Upper lobe of left lung (tissue), 6 donors: ENCODE measurements at regions not wholly inside any gene's neighbourhood (a gene's known extent, or its start where the extent isn't known, plus 50 kb on each side); places are given as distances from the start of the nearest gene placed in this dataset.

ENCODE experiments used
- ATAC-seq, 2 donors: fragments of 200-7000 bp; cut with Tn5 transposase; one replicate each; pipeline ENCODE4 v1.9.1; 2022; ENCODE audit warnings: mild to moderate bottlenecking in 2 of 2, moderate library complexity in 2 of 2; ENCODE audit not compliant: low FRiP score in 2 of 2
- DNase-seq, 2 donors: peaks; one replicate each; pipeline ENCODE4 v3.0.0-alpha.2; 2019 to 2020
- H3K27ac ChIP-seq, 4 donors: fragments of 200-600 bp; sonication (generic); one replicate each; pipeline ENCODE4 v1.5.1; 2016 to 2019
- H3K27me3 ChIP-seq, 4 donors: fragments of 200-600 bp; sonication (generic); one replicate each; pipeline ENCODE4 v1.5.1; 2017 to 2019
- H3K36me3 ChIP-seq, 4 donors: fragments of 200-600 bp; sonication (generic); one replicate each; pipeline ENCODE4 v1.5.1; 2016 to 2019
- H3K4me1 ChIP-seq, 4 donors: fragments of 200-600 bp; sonication (generic); one replicate each; pipeline ENCODE4 v1.5.1; 2018 to 2019
- H3K4me3 ChIP-seq, 4 donors: fragments of 200-600 bp; sonication (generic); one replicate each; pipeline ENCODE4 v1.5.1; 2017 to 2019; ENCODE audit warnings: mild to moderate bottlenecking in 2 of 4, moderate library complexity in 1 of 4
- H3K9me3 ChIP-seq, 4 donors: fragments of 200-600 bp; sonication (generic); one replicate each; pipeline ENCODE4 v1.5.1; 2018 to 2019
- EP300 ChIP-seq, 4 donors: sonication (generic); formaldehyde crosslinking; IDR thresholded peaks; one replicate each; pipeline ENCODE4 v1.5.1; 2017; ENCODE audit warnings: antibody characterized with exemption in 4 of 4, control low read depth in 2 of 4
- POLR2A ChIP-seq, 4 donors: fragments of 450-650 bp; IDR thresholded peaks; one replicate each; pipeline ENCODE4 v1.5.1; 2016 to 2017; ENCODE audit warnings: antibody characterized with exemption in 4 of 4, mild to moderate bottlenecking in 2 of 4
- POLR2AphosphoS5 ChIP-seq, 2 donors: sonication (generic); formaldehyde crosslinking; IDR thresholded peaks; one replicate each; pipeline ENCODE4 v1.5.1; 2017; ENCODE audit warnings: antibody characterized with exemption in 2 of 2
- WGBS, 2 donors: methylation state at CpG; one replicate each; pipeline ENCODE4 v1.1.5; 2017 to 2018; 5-methylcytosine and 5-hydroxymethylcytosine counted together
- TF ChIP-seq, protein P1 (sequence below), 6 experiments: fragments of 450-650 bp in 4 of 6; fragments of 200-600 bp in 2 of 6; sonication (generic) in 2 of 6; IDR thresholded peaks; one replicate each; pipeline ENCODE4 v1.5.1; 2016 to 2019; ENCODE audit warnings: antibody characterized with exemption in 6 of 6
- donor health status: DM: no; HTN: no; CAD: no; lungs with moderate emphysema.
- donor health status: DM: no; HTN: yes; CAD: no; lungs with severe emphysema.

DNA sequence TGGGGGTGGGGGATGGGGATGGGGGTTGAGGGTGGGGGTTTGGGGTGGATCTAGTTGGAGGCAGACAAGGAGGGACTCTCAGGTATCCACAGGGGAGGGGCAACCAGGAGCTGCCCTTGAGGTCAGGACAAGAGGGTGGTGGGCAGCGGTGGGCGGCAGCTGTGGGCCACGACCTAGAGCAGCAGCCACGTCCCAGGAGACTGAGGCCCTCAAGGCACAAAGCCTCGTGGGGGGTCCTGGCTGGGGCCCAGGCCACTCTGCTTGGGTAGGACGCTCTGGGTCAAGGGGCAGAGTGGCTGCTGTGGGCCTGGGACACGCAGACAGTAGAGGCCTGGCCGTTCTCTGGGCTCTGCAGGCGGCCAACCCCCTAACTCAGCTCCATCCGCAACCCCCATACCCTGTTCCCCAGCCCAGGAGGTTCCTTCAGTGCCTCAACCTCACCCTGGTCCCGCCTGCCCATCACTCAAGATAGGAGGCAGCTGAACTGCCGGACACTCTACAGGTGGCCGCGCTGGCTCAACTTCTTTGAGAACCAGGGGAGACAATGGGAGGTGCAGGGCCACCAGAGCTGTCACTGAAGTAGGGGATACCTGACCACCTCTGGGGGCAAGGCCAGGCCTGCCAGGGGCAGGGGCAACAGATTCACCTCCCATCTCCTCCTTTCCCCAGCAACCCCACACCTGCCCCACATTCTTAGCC is 75.6 kb downstream of the ENGASE start:
- no peak for TF ChIP-seq POLR2A (IDR thresholded peaks at IDR 0.05)
- TF ChIP-seq, protein P1, sequence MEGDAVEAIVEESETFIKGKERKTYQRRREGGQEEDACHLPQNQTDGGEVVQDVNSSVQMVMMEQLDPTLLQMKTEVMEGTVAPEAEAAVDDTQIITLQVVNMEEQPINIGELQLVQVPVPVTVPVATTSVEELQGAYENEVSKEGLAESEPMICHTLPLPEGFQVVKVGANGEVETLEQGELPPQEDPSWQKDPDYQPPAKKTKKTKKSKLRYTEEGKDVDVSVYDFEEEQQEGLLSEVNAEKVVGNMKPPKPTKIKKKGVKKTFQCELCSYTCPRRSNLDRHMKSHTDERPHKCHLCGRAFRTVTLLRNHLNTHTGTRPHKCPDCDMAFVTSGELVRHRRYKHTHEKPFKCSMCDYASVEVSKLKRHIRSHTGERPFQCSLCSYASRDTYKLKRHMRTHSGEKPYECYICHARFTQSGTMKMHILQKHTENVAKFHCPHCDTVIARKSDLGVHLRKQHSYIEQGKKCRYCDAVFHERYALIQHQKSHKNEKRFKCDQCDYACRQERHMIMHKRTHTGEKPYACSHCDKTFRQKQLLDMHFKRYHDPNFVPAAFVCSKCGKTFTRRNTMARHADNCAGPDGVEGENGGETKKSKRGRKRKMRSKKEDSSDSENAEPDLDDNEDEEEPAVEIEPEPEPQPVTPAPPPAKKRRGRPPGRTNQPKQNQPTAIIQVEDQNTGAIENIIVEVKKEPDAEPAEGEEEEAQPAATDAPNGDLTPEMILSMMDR (IDR thresholded peaks at IDR 0.05) = no peak
- TF ChIP-seq POLR2AphosphoS5 (IDR thresholded peaks at IDR 0.05) = no peak
- TF ChIP-seq EP300 (IDR thresholded peaks at IDR 0.05) = no peak
- peaks cover 0 to 16% (median 0%) of the 10 kb centered on the region in 4 donors for H3K27me3 ChIP-seq
- ATAC-seq = no peak
- DNase-seq = peak in 1 of 2 donors; percentile 49
- no peaks in the 10 kb centered on the region for H3K9me3 ChIP-seq
- peaks cover 0 to 3% (median 0%) of the 10 kb centered on the region in 4 donors for H3K4me1 ChIP-seq
- 58 to 68% methylated on average over 10 to 14 of the region's 14 CpGs for WGBS, 2 donors
- no peak overlapping the region for H3K27ac ChIP-seq
- H3K36me3 ChIP-seq = no peaks in the 10 kb centered on the region
- no peak overlapping the region for H3K4me3 ChIP-seq

DNA sequence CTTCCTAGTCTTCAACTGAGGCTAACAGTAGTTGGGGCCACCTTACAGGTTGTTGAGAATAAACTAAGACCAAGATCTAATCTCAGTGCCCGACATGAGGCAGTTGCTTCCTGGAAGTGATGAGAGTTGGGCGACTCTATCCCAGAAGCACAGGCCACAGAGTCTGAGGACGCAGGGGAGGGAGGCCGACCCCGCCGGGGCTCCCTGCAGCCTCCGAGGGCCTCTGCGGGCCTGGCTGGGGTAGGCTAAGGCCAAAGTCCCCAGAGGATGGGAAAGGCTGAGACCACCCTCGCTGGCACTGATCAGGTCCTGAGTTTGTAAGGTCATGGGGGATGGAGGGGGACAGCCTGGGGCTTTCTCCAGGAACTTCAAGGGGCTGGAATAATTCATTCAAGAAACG is 74.0 kb downstream of the ENGASE start:
- no peak overlapping the region for H3K4me3 ChIP-seq
- H3K9me3 ChIP-seq = no peaks in the 10 kb centered on the region
- DNase-seq = peak in 1 of 2 donors; percentile 59
- H3K36me3 ChIP-seq = no peaks in the 10 kb centered on the region
- TF ChIP-seq EP300 (IDR thresholded peaks at IDR 0.05) (no peak), POLR2AphosphoS5 (IDR thresholded peaks at IDR 0.05) (no peak), POLR2A (IDR thresholded peaks at IDR 0.05) (no peak)
- TF ChIP-seq, protein P1 (IDR thresholded peaks at IDR 0.05) = no peak
- 81 to 83% methylated on average over 8 to 10 of the region's 10 CpGs for WGBS, 2 donors
- H3K27ac ChIP-seq = no peak overlapping the region
- ATAC-seq = no peak
- H3K27me3 ChIP-seq = peaks cover 0 to 16% (median 0%) of the 10 kb centered on the region in 4 donors
- H3K4me1 ChIP-seq = no peaks in the 10 kb centered on the region

DNA sequence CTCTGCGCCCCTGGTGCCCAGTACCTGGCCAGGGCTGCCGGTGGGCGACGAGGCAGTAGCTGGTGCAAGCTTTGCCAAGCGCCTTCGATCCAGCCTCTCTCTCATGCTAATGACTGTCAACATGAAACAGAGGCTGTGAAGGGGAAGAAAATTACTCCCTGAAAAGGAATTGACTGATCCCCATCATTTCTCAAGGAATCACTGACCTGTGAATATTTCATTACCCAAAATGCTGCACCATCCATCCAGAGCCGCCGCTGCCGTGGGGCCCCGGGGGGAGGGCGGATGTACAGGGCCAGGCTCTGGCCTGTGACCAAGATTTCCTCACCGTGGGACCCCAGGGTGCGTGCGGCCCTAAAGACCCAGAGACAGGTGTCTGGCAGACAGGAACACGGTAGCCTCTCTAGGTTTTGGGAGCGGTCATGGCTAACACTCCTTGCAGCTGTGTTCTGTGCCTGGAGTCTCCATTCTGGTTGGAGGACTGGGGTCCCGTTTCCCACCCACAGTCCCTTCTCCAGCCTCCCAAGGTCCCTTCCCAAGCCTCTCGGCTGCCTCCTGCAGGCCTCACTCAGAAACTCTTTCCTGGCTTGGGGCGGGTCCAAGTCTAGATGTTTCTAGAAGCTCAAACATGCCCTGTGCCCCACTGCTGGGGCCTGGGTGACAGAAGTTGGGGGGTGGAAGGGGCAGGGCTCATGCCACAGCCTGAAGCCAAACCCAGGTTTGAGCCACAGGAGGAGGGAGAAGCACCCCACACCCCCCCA is 73.3 kb downstream of the ENGASE start:
- ATAC-seq (no peak), DNase-seq (peak in 1 of 2 donors; percentile 60)
- Histone ChIP-seq H3K9me3 (no peaks in the 10 kb centered on the region), H3K27me3 (peaks cover 0 to 16% (median 0%) of the 10 kb centered on the region in 4 donors), H3K27ac (no peak overlapping the region), H3K4me3 (no peak overlapping the region), H3K36me3 (no peaks in the 10 kb centered on the region), H3K4me1 (no peaks in the 10 kb centered on the region)
- WGBS, 2 donors = 89% methylated on average over 5 to 19 of the region's 19 CpGs
- TF ChIP-seq POLR2A (IDR thresholded peaks at IDR 0.05) (no peak), EP300 (IDR thresholded peaks at IDR 0.05) (no peak), POLR2AphosphoS5 (IDR thresholded peaks at IDR 0.05) (no peak)
- TF ChIP-seq, protein P1 (IDR thresholded peaks at IDR 0.05) = no peak

DNA sequence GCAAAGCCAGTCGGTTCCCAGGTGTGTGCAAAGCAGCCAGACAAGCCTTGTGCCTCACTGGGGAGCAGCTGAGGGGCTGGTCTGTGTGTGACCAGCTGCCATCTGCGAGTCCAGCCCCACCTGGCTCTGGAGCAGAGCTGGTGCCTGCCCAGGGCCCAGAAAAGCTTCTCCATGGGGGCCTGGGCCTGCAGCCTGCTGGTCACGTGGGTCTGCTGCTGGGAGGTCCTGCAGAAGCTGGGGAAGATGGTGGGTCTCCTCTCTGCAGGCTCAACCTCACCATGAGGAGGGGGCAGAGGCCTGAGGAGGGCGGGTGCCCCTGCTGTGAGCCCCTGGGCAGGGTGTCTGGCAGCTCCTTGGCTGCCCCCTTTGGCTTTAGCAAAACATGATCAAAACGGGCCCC is 71.9 kb downstream of the ENGASE start:
- DNase-seq = peak in 1 of 2 donors; percentile 61
- no peak overlapping the region for H3K27ac ChIP-seq
- no peaks in the 10 kb centered on the region for H3K36me3 ChIP-seq
- WGBS, 2 donors = 55 to 57% methylated on average over 4 to 5 of the region's 5 CpGs
- ATAC-seq = no peak
- H3K9me3 ChIP-seq = no peaks in the 10 kb centered on the region
- no peak overlapping the region for H3K4me3 ChIP-seq
- peaks cover 0 to 10% (median 0%) of the 10 kb centered on the region in 4 donors for H3K27me3 ChIP-seq
- no peak for TF ChIP-seq POLR2AphosphoS5 (IDR thresholded peaks at IDR 0.05)
- no peak for TF ChIP-seq POLR2A (IDR thresholded peaks at IDR 0.05)
- TF ChIP-seq, protein P1 (IDR thresholded peaks at IDR 0.05) = no peak
- TF ChIP-seq EP300 (IDR thresholded peaks at IDR 0.05) = no peak
- H3K4me1 ChIP-seq = no peaks in the 10 kb centered on the region
